HG03159 (cell line): ENCODE measurements at regions not wholly inside any gene's neighbourhood (a gene's known extent, or its start where the extent isn't known, plus 50 kb on each side); places are given as distances from the start of the nearest gene placed in this dataset.
"Not testable (repeated sequence)": the region's sequence is repeated elsewhere in the genome, so short reads cannot be mapped to it uniquely, and the experiment has no call there.

ENCODE experiments used
- ATAC-seq: cut with Tn5 transposase; IDR thresholded peaks from one replicate; pipeline ENCODE4 v1.9.1; 2021; ENCODE audit warnings: mild to moderate bottlenecking, moderate library complexity; ENCODE audit not compliant: unreplicated experiment

DNA sequence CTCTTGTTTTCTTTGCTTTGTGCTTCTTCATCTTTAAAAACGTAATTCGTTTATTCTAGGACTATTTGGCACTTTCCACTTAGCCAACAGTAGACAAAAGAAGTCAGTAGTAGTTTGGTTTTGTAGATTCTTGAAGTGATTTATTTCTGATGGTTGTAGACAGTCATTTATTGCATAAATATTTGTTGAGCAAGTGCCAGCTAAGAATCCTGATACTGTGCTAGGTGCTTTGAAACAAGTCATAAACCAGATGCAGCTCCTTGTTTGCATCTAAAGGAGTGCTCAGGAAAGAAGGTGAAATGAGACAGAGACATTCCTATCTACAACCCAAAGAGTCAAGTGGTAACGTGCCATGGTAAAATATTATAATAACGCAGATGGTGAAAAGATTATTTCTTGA, 469.1 kb downstream of the GJA1 start:
- no peak for ATAC-seq

DNA sequence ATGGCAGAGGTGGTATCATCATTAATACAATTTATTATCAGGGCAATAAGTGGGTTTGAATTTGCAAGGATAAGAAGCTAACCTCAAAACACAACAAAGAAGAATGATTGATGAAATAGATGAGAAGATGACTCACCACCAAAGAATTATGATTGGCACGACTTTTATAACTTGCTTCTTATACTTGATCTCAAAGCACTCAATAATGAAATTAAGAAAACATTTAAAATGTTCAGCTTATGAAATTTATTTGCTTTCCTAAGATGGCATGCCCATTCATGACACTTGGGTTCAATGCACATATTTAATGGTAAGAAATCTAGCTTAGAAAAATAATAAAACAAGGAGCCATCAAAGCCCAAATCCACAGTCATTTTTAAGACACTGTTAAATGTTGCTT, 477.5 kb downstream of the GJA1 start:
- ATAC-seq, result no peak

DNA sequence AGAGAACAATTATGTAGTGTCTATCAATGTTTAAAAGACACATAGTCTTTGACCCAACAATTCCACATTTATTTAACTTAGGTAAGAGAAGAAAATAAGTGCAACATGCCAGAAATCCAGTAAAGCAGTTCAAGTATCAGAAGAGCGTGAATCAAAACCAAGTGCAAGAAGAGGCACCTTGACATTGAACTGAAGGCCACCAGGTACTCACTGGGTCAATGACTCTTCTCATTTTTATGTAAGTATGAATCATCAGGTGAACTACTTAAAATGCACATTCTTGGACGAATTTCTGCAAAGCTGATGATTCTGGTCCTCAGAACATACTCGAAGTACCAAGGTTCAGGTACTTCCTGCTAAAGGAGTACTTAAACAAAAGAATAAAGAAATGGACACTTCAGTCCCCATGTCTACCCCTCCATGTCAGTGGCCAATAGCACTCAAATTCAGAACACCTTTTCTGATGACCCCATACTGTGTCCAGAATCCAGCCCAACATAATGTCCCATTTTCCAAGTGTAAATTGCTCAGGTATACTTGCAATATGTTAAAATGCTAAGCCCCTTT, 481.9 kb downstream of the GJA1 start:
- ATAC-seq, result no peak

DNA sequence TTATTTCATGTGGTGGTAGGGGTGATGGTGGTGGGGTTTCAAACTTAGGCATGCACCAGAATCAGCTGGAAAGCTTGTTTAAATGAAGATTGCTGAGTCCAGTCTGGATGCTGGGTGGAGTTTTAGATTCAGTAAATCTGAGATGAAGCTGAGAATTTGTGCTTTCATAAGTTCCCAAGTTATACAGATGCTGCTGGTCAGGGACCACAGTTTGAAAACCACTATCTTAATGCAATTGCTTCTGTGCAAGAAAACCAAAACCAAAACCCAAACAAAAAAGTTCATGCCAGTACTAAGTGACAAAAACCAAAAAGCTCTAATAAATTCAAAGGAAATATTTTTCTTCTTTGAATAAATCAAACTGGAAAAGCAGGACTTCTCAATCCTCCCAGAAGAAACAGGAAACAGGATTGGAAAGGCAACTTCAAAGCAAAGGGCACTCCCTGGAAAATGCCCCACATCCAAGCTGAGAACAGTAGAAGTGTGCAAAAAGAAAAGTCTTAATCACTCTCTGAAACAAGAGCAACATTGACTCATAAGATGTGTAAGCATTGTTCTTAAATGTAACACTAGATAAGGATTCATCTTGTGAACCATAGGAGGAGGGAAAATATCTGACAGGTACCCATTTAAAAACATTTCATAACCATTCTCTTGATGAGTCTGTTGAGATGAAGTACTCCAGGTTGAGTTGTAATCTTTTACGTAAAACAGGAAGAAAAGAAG, 481.5 kb upstream of the HSF2 start:
- no peak for ATAC-seq

DNA sequence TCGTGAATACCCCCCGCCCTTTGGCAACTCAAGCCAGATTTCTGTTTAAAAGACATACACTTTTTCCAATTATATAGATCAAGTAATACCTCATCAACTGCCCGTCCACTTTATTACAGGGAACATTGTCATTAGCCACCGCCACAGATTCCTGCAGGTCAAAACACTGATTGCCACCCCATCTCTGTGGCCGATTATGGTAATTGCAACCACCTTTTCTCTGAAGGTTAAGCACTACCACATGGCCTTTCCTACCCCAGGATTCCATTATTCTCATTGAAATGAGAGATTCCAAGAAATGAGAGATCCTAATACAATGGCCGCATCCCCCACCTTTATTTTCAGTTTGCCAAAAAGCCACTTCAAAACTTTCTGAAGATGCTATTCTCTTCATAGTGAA, 478.8 kb upstream of the HSF2 start:
- no peak for ATAC-seq

DNA sequence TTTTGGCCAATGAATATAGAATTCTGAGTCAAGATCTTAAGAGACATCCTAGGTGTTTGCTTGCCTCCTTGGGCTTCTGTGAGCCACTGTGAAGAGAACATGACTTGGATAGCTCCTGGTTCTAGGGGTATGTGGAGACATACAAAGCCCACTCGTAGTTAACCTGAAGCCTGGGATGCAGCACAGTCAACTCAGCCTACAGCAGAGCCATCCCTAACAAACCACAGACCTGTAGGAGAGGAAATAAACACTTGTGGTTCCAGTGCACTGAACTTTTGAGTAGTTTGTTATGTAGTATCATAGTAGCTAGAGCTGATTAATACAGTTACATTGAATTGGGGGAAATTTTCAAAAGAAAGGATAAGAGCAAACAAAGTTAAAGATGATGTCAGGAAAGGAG, 474.4 kb upstream of the HSF2 start:
- no peak for ATAC-seq

DNA sequence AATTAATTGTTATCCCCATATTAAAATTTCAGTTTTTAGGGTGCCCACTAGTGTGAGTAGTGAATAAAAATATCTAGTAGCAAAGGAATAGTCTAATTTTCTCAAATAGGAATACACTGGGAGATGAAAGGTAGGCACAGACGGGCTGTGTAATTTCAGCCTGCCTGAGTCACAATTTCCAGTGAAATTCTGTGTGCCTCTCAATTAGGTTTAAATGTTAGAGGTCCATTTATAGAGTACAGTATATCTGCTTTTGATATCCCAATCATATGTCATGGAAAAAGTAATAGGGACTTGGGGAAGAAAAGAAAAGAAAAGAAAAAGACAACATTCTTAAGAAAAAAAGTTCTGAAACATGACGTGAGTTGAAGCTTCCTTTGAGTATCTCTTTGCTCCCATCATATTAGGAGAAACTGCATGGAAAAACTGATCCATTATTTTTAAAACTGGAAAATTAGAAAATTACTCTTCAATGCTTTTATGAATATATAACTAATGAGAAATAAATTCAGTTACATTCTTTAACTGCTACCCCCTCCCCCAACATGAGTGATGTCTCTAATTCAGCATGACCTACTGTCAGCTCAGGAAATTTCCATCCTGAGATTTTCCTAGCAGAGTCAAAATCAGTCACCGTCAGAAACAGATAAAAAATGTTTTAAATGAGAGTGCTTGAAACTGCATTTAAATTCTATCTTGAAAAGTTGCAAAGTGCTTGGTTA, 473.8 kb upstream of the HSF2 start:
- no peak for ATAC-seq

DNA sequence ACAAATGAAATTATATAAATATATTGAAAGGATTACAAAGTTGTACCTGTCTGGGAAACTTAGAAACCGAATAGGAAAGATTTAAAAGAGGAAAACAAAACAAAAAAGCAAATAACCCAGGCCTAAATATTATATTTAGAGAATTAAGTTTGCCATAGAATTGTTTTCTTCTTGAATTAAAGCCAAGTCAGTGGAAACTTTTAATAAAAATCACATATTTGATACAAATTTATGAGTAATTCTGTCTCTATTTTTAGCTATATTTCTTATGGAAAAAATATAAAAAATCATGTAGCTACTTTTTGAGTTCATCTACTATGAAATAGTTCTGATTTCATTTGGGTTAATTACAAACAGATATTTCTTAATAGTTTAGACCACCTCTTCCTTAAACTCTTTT, 470.2 kb upstream of the HSF2 start:
- ATAC-seq, result no peak

DNA sequence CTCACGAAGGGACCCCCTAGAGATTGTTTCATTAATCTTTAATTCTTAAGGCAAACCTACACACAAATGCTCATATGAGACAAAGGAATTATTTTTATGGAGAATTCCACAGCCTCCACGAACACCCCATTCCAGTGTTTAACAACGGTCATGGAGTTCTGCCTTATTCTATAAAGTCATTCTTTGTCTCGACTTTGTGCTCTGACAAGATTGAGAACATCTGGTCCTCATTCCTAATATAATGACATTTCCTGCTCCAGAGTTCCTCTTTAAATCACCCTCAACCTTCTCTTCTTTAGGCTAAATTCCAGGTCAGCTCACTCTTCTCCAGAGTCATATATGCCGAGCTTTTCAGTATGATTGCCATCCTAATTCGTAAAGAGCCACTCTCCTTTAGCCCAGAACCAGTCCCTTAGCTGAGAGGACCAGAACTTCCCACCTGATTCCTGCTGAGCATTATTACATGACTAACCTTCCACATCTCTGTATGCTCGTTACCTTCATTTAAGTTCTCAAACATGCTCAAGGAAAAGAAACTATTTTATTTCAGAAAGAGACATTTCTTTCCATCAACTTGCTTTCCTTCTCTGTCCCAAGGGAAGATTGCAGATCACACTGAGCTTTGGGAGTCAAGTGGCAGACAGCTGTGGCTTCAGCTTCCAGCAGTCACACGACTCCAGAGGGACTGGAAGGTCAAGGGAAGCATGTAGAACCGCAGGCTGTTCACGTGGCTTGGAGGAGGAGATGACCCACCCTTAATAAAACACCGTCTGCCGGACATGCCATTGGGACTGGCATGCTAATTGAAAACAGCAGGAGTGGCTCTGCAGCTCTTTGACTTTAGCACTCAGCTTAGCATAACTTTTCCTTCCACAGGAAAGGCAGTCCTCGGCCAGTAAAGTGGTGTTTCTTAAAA, 467.1 kb upstream of the HSF2 start:
- ATAC-seq, result no peak

DNA sequence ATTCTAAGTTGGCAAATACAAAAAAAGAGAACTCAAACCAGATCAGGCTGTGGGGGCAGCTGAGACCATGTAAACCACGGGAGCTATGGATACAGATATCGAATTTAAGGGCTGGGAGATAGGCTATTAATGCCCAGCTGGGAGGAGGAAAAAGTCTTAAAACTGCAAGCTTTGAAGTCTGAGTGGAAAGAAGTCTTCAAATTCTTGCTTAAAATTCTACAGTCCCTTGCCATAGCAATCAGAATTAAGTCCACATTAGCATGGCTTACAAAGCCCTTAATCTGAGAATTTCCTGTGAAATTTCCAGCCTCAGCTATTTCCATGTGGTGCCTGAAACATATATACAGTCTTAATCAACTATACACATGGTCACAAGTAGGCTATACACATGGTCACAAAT, 465.0 kb upstream of the HSF2 start:
- ATAC-seq, result no peak

DNA sequence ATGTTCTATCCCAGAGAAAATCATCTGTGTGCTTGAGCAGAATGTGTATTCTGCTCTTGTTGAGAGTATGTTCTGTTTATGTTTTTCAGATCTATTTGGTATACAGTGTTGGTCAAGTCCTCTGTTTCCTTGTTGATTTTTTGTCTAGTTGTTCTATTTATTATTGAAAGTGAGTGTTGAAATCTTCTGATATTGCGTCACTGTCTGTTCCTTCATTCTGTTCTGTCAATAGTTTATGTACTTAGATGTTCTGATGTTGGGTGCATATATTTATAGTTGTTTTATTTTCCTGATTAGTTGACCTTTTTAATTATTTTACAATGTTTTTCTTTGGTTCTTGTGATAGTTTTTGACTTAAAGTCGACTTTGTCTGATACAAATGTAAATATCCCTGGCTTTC, 458.7 kb upstream of the HSF2 start:
- ATAC-seq, result no peak

DNA sequence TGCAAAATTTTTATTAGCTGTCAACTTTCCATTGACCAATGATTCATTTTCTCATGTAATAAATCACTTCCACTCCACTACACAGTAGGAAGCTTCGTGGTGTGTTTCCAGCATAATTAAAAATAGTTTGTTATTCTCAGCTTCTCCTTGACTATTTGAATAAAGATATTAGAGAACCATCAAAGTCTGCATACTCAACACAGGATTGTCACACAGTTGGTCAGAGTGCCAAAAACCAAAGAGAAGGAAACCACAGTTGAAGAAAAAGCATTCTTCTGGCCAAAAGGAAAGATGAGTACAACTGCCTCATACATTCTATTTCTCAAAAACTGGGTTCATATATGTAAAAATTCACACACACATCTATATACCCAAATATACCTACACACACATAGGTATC, 455.1 kb upstream of the HSF2 start:
- no peak for ATAC-seq

DNA sequence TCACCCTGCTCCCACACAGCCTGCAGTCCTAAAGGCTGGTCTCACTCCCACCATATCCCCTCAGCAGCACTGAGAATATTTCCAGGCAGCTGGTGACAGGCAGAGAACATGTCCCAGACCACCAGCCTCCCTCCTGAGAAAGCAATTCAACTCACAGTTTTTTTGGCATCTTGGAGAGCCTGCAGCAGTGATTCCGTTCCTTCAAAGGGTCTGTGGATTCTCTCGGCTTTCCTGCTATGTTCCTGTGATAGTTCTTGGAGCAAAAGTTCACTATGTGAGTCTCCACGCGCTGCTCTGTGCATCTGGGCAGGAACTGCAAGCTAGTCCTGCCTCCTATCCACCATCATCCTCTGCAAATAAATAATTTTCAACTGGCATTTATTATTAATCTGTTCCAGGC, 448.3 kb upstream of the HSF2 start:
- ATAC-seq, result no peak

DNA sequence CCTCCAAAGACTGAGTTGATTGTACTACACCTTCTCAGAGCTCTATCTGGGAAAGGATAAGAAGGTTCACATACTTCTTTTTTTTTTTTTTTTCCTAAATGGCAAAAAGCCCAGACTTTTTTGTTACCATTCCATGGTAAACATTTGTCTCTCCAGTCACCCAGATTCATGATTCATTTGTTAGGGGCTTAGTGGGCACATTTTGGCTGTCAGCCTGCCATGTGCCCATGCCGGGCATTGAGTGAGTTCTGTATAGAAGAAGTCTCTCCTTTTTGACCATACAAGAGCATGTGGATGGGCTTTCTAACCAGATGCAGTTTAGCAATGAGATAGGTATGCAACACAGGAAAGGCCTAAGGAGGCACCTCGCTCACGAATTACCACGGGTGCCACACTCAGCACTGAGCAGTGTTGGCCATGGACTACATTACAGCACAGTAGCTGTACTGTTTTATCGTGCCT, 447.5 kb upstream of the HSF2 start:
- no peak for ATAC-seq

DNA sequence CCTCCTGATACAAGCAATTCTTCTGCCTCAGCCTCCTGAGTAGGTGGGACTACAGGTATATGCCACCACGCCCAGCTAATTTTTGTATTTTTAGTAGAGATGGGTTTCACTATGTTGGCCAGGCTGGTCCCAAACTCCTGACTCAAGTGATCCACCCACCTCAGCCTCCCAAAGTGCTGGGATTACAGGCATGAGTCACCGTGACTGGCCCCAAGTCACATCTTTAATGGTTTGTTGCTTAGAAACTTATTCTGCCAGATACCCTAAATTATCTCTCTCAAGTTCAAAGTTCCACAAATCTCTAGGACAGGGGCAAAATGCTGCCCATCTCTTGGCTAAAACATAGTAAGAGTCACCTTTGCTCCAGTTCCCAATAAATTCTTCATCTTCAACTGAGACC, 444.1 kb upstream of the HSF2 start:
- not testable (repeated sequence) for ATAC-seq

DNA sequence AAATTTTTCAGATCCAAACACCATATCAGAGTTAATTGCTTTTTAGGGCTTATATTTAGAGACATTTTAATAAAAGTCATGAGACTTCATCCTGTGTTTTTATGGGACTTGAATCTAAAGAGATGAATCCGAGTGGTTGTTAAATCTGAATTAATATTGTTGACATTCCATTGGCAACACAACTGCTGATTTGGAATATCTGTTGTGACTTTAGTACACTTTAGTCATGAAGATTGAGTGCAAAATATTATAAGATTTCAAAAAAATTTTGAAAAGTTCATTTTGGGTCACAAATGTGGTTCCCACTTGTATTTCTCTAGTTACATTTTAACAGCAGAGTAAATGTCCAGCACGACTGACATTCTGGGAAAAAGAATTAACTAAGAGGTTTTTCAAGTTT, 442.7 kb upstream of the HSF2 start:
- no peak for ATAC-seq

DNA sequence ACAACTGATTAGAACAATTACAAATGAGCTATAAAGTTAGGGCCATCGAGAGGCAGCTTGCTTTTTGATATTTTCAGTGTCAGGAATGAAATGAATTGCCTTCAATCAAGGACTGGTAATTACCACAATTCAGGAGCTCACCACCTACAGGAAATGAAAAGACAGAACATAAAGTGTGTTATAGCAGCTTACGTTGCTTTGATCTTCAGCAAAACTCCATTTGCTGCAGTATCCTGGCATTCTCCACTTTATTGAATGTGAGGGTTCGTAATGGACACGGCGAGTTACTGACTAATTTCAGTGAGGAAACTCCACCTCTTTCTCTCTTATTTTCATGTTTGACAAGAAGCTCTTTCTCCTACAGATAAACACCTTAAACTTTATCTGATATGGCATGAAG, 440.0 kb upstream of the HSF2 start:
- no peak for ATAC-seq

DNA sequence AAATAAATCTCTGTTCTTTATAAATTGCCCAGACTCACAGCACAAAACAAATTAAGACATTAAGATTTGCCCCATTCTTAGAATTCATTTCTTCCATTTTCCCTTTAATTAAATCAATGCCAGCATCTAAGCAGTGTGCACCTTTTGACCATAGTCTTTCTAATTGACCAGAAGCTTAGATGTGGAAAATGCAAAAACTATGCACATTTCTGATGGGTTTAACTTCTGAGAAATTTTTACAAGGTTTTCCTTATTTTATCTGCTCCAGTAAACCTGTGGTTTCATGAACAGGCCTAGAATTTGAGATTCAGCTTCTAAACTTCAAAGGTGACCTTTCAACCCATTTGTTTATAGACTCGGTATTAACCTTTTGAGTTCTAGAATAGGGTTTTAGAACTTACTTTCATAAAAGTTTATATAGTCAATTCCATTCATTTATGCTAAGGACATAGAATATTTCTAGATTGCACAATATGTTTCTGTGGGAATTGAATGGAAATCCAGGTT, 437.8 kb upstream of the HSF2 start:
- ATAC-seq, result no peak

DNA sequence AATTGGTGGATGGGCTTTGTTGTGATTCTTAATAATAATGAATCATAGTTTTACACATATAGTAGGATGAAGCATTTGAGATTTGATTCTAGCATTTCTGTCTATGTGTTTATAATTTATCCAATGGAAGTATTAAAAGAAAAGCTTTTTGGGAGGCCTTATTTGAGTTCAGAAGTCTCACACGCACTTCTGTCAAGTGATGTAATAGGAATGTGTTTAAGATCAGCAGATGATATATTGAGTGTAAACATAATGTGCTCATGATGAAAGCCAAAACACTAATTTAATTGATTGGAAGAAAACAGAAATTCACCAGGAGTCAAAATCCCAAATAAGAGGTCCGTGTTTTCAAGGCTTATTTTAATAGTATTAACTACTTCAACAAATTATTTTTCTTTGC, 435.6 kb upstream of the HSF2 start:
- no peak for ATAC-seq

DNA sequence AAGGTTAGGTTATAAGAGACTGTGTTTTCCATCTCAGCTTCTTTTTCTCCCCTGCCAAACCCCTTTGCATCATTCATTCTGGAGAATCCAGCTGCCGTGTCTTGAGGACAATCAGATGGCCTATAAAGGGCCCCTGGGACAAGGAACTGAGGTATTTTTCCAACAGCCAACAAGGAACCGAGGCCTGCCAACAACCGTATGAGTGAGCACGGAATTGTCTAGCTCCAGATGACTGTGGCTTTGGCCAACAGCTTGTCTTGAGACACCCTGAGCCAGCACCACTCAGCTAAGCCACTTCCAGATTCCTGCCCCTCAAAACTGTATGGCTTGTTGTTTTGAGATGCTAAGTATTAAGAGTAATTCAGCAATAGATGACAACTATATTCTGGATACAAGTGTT, 433.7 kb upstream of the HSF2 start:
- ATAC-seq, result no peak

DNA sequence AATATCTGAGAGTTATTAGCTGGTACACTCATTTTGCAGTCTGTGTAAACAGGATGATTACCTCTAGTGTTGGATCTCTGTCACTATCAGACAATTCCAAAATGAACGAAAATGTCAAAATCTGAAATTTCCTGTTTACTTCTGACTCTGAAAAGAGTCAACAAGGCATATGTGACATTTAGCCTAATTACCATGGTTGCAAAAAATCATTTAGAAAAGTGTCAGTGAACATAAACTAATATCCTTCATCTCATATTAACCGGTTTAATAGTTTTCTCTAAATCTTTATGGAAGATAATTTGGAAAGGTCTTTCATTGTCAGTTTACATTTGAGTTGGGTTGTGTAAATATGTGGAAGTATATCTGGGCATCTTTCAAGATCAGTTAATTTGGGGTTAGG, 431.8 kb upstream of the HSF2 start:
- ATAC-seq, result no peak
